Lung microvascular endothelial cell (primary cell): ENCODE measurements at regions not wholly inside any gene's neighbourhood (a gene's known extent, or its start where the extent isn't known, plus 50 kb on each side); places are given as distances from the start of the nearest gene placed in this dataset.

Source experiments
- DNase-seq, 2 donors: peaks; one replicate each; pipeline versions ENCODE4 v3.0.0 to v3.0.0-alpha.2; 2010; ENCODE audit warnings: low read depth in 2 of 2

GRCh38 chr12:102539651-102540553 lies 59.5 kb upstream of the IGF1 start:
- DNase-seq = peak in 1 of 2 donors; percentile 2

GRCh38 chr12:102535306-102535705 lies 54.9 kb upstream of the IGF1 start:
- DNase-seq = no peak

DNA sequence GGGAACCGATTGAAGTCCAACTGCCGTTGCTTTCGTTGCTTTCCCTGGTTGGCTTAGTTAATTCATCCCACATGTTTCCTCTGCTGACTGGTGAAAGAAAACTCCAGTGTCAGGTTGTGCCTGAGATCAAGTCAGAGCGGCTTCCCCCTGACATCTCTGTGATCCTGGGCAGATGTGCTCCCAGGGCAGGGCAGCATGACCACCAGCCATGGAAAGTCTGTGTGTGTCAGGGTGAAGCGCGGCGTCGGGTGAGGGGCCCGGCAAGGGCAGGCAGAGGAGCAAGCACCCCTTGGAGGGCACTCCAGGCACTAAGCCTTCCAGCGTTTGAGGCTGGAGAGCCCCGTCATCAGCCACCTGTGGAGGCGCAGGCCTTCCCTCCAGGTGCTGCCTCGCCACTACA lies 54.5 kb upstream of the IGF1 start:
- no peak for DNase-seq

- no peak for DNase-seq
Observed at GRCh38 chr12:102533483-102534215, 53.3 kb upstream of the IGF1 start.
